Keratinocyte (primary cell): ENCODE measurements at regions not wholly inside any gene's neighbourhood (a gene's known extent, or its start where the extent isn't known, plus 50 kb on each side); places are given as distances from the start of the nearest gene placed in this dataset.

Experiments
- DNase-seq: peaks from one replicate; pipeline ENCODE4 v3.0.0-alpha.2; 2011; ENCODE audit warnings: low read depth, missing footprints, low spot score
- FAIRE-seq: peaks from 2 replicates; lab custom pipeline; 2011; peaks lifted over from hg19 to GRCh38; lab: Jason Lieb, UNC
- H2AFZ ChIP-seq: 2 replicates; pipeline ENCODE4 v1.6.0; 2012; ENCODE audit warnings: low read length, control low read depth, inconsistent platforms; ENCODE audit not compliant: control insufficient read depth
- H3K27ac ChIP-seq: 2 replicates; pipeline ENCODE4 v1.5.1; 2011; ENCODE audit warnings: low read length; ENCODE audit not compliant: control insufficient read depth, insufficient read depth
- H3K27me3 ChIP-seq: 3 replicates; pipeline ENCODE4 v1.6.0; 2011; ENCODE audit warnings: low read length; ENCODE audit not compliant: control insufficient read depth, insufficient read depth; ENCODE audit errors: extremely low read depth
- H3K36me3 ChIP-seq, 2 experiments: 2 replicates in 1 of 2; 3 replicates in 1 of 2; pipeline ENCODE4 v1.5.1; 2011; ENCODE audit warnings: low read length in 2 of 2, mild to moderate bottlenecking in 1 of 2; ENCODE audit not compliant: control insufficient read depth in 2 of 2, insufficient read depth in 2 of 2; ENCODE audit errors: extremely low read depth in 1 of 2
- H3K4me1 ChIP-seq: 3 replicates; pipeline ENCODE4 v1.5.1; 2011; ENCODE audit warnings: low read length; ENCODE audit not compliant: control insufficient read depth, insufficient read depth; ENCODE audit errors: extremely low read depth
- H3K4me2 ChIP-seq: 3 replicates; pipeline ENCODE4 v1.6.0; 2011; ENCODE audit warnings: low read depth, low read length; ENCODE audit not compliant: control insufficient read depth, insufficient read depth; ENCODE audit errors: extremely low read depth
- H3K4me3 ChIP-seq, 3 experiments: fragments of 200-600 bp in 1 of 3; sonication (generic) in 1 of 3; 2 replicates in 2 of 3; 3 replicates in 1 of 3; pipeline ENCODE4 v1.5.1; 2011 to 2016; ENCODE audit warnings: low read length in 3 of 3, mild to moderate bottlenecking in 3 of 3, control low read depth in 2 of 3, inconsistent platforms in 1 of 3, low read depth in 1 of 3, mixed read lengths in 1 of 3, mixed run types in 1 of 3, moderate library complexity in 1 of 3; ENCODE audit not compliant: control insufficient read depth in 2 of 3, insufficient read depth in 2 of 3; ENCODE audit errors: extremely low read depth in 1 of 3
- H3K79me2 ChIP-seq: 2 replicates; pipeline ENCODE4 v1.6.0; 2012; ENCODE audit warnings: low read length; ENCODE audit not compliant: control insufficient read depth, insufficient read depth
- H3K9ac ChIP-seq: 3 replicates; pipeline ENCODE4 v1.6.0; 2011; ENCODE audit warnings: low read length; ENCODE audit not compliant: control insufficient read depth, insufficient read depth; ENCODE audit errors: extremely low read depth
- H3K9me1 ChIP-seq: 3 replicates; pipeline ENCODE4 v1.6.0; 2011; ENCODE audit warnings: low read length; ENCODE audit not compliant: control insufficient read depth, insufficient read depth; ENCODE audit errors: extremely low read depth
- H3K9me3 ChIP-seq: 2 replicates; pipeline ENCODE4 v1.5.1; 2012; ENCODE audit warnings: low read depth, low read length; ENCODE audit not compliant: control insufficient read depth
- H4K20me1 ChIP-seq: 3 replicates; pipeline ENCODE4 v1.6.0; 2011; ENCODE audit warnings: low read length; ENCODE audit not compliant: control insufficient read depth, insufficient read depth; ENCODE audit errors: extremely low read depth
- EZH2 ChIP-seq: IDR thresholded peaks from one replicate; pipeline ENCODE4 v1.6.1; 2012; ENCODE audit warnings: inconsistent platforms, mild to moderate bottlenecking, low read length, moderate library complexity
- dilution Hi-C: fragments of 300-500 bp; cut with MboI; formaldehyde crosslinking; loops from one replicate; pipeline ENCODE4 v1.7.0; 2020; ENCODE audit warnings: low sequenced_read_pairs; ENCODE audit not compliant: extremely low pct_ligation_motif_present
- TF ChIP-seq, protein P1 (sequence below), 3 experiments: IDR thresholded peaks in 1 of 3; conservative IDR thresholded peaks in 1 of 3; optimal IDR thresholded peaks in 1 of 3; 2 replicates in 2 of 3; 3 replicates in 1 of 3; pipeline versions ENCODE3 to v1.5.1; 2011; ENCODE audit warnings: low read length in 3 of 3, mild to moderate bottlenecking in 3 of 3, moderate library complexity in 2 of 3, control low read depth in 1 of 3, inconsistent platforms in 1 of 3; ENCODE audit not compliant: insufficient read depth in 2 of 3; ENCODE audit errors: extremely low read depth in 1 of 3

GRCh38 chr20:40072907-40073306, 616.1 kb downstream of the MAFB start:
- no peak overlapping the region for H3K4me2 ChIP-seq
- no peak for FAIRE-seq
- no peak for DNase-seq

DNA sequence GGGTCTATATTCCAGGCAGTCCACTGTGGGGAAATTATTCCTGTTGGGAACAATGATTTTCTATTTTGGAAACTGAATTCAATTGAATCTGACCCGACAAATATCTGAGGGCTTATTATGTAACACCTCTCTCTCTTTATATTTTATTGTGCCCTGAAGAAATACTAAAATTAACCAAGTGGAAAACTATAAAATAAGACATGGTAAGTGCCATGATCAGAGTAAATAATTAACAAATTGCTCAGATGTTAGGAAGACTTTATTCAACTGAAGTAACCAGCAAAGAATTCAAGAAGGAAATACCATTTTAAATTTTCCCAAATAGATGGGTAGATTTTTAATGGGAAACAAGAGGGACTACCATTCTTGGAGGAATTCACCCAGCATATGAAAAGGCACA, 632.9 kb downstream of the MAFB start:
- Histone ChIP-seq H3K9me1 (no peaks in the 10 kb centered on the region), H3K4me3 (no peak overlapping the region), H3K36me3 (no peaks in the 10 kb centered on the region), H3K9ac (no peak overlapping the region), H3K4me2 (no peak overlapping the region), H3K4me1 (no peaks in the 10 kb centered on the region), H2AFZ (no peak overlapping the region), H3K27ac (no peak overlapping the region), H3K79me2 (no peaks in the 10 kb centered on the region), H3K27me3 (no peaks in the 10 kb centered on the region), H4K20me1 (no peaks in the 10 kb centered on the region), H3K9me3 (no peaks in the 10 kb centered on the region)
- TF ChIP-seq EZH2: no peak
- TF ChIP-seq, protein P1, sequence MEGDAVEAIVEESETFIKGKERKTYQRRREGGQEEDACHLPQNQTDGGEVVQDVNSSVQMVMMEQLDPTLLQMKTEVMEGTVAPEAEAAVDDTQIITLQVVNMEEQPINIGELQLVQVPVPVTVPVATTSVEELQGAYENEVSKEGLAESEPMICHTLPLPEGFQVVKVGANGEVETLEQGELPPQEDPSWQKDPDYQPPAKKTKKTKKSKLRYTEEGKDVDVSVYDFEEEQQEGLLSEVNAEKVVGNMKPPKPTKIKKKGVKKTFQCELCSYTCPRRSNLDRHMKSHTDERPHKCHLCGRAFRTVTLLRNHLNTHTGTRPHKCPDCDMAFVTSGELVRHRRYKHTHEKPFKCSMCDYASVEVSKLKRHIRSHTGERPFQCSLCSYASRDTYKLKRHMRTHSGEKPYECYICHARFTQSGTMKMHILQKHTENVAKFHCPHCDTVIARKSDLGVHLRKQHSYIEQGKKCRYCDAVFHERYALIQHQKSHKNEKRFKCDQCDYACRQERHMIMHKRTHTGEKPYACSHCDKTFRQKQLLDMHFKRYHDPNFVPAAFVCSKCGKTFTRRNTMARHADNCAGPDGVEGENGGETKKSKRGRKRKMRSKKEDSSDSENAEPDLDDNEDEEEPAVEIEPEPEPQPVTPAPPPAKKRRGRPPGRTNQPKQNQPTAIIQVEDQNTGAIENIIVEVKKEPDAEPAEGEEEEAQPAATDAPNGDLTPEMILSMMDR (optimal IDR thresholded peaks at IDR 0.05 in 1 of 3, IDR thresholded peaks at IDR 0.05 in 1 of 3, conservative IDR thresholded peaks at IDR 0.05 in 1 of 3; ENCODE audit: extremely low read depth in 1 of 3, insufficient read depth in 2 of 3, low read length in 3 of 3): no peak
- FAIRE-seq (no peak), DNase-seq (no peak)
- dilution Hi-C loops: no loop called here

More at GRCh38 chr20:40072907-40073306, 616.1 kb downstream of the MAFB start:
- H3K27ac ChIP-seq: no peak overlapping the region
- H3K9me1 ChIP-seq: no peaks in the 10 kb centered on the region
- H3K27me3 ChIP-seq: no peaks in the 10 kb centered on the region
- H3K9me3 ChIP-seq: no peaks in the 10 kb centered on the region
- H3K36me3 ChIP-seq: no peaks in the 10 kb centered on the region
- no peak overlapping the region for H3K9ac ChIP-seq
- no peaks in the 10 kb centered on the region for H3K79me2 ChIP-seq
- no peaks in the 10 kb centered on the region for H4K20me1 ChIP-seq
- H3K4me3 ChIP-seq: no peak overlapping the region
- no peak for TF ChIP-seq EZH2
- TF ChIP-seq, protein P1 (optimal IDR thresholded peaks at IDR 0.05 in 1 of 3, IDR thresholded peaks at IDR 0.05 in 1 of 3, conservative IDR thresholded peaks at IDR 0.05 in 1 of 3; ENCODE audit: extremely low read depth in 1 of 3, insufficient read depth in 2 of 3, low read length in 3 of 3): no peak
- H2AFZ ChIP-seq: no peak overlapping the region
- H3K4me1 ChIP-seq: no peaks in the 10 kb centered on the region
- dilution Hi-C loops: no loop called here
